Stimulated activated CD4-positive, alpha-beta T cell treated with anti-CD3 and anti-CD28 coated beads, Interleukin-1b, Interleukin-23, amount 100 ng/mL, for 24 hours (primary cell): ENCODE measurements at regions not wholly inside any gene's neighbourhood (a gene's known extent, or its start where the extent isn't known, plus 50 kb on each side); places are given as distances from the start of the nearest gene placed in this dataset.
"Not testable (repeated sequence)": the region's sequence is repeated elsewhere in the genome, so short reads cannot be mapped to it uniquely, and the experiment has no call there.

Experiments
- DNase-seq, 4 experiments: peaks; one replicate each; pipeline ENCODE4 v3.0.0-alpha.2; 2020; ENCODE audit warnings: low read depth in 4 of 4, low spot score in 1 of 4

- DNase-seq = not testable (repeated sequence)
These were observed 56.1 kb downstream of the ZNF22 start for GRCh38 chr10:45056806-45057205.

GRCh38 chr10:45058580-45058979 lies 57.9 kb downstream of the ZNF22 start:
- DNase-seq = no peak

GRCh38 chr10:45058992-45059561 lies 58.4 kb downstream of the ZNF22 start:
- no peak for DNase-seq

- no peak for DNase-seq
These were observed 58.9 kb downstream of the ZNF22 start for GRCh38 chr10:45059632-45060031.

- no peak for DNase-seq
These were observed 61.3 kb downstream of the ZNF22 start for GRCh38 chr10:45061982-45062381.

- DNase-seq = no peak
These were observed 63.0 kb downstream of the ZNF22 start for GRCh38 chr10:45063591-45064231.

- DNase-seq = no peak
These were observed 64.3 kb downstream of the ZNF22 start for GRCh38 chr10:45064998-45065397.

GRCh38 chr10:45071043-45071813 lies 70.5 kb downstream of the ZNF22 start:
- DNase-seq = no peak

- DNase-seq = no peak
These were observed 74.5 kb downstream of the ZNF22 start for GRCh38 chr10:45075216-45075615.

- DNase-seq = no peak
These were observed 75.2 kb downstream of the ZNF22 start for GRCh38 chr10:45075826-45076380.

- DNase-seq = no peak
These were observed 76.2 kb downstream of the ZNF22 start for GRCh38 chr10:45076891-45077290.

GRCh38 chr10:45080331-45080730 lies 79.6 kb downstream of the ZNF22 start:
- DNase-seq = no peak

- DNase-seq = no peak
These were observed 81.5 kb downstream of the ZNF22 start for GRCh38 chr10:45082176-45082575.

GRCh38 chr10:45091968-45092367 lies 91.2 kb downstream of the ZNF22 start:
- DNase-seq = no peak

- DNase-seq = no peak
These were observed 93.2 kb downstream of the ZNF22 start for GRCh38 chr10:45093945-45094344.

GRCh38 chr10:45095286-45095685 lies 94.6 kb downstream of the ZNF22 start:
- DNase-seq = no peak

- no peak for DNase-seq
These were observed 95.3 kb downstream of the ZNF22 start for GRCh38 chr10:45096001-45096400.

- DNase-seq = no peak
These were observed 99.7 kb downstream of the ZNF22 start for GRCh38 chr10:45100429-45100828.

- no peak for DNase-seq
These were observed 104.0 kb downstream of the ZNF22 start for GRCh38 chr10:45104674-45105073.

- not testable (repeated sequence) for DNase-seq
These were observed 104.6 kb downstream of the ZNF22 start for GRCh38 chr10:45105309-45105708.

- no peak for DNase-seq
These were observed 105.6 kb downstream of the ZNF22 start for GRCh38 chr10:45106236-45106856.

- DNase-seq = no peak
These were observed 110.8 kb downstream of the ZNF22 start for GRCh38 chr10:45111509-45111908.
